OCI-M2 (cell line): ENCODE measurements at regions not wholly inside any gene's neighbourhood (a gene's known extent, or its start where the extent isn't known, plus 50 kb on each side); places are given as distances from the start of the nearest gene placed in this dataset.
"Not testable (repeated sequence)": the region's sequence is repeated elsewhere in the genome, so short reads cannot be mapped to it uniquely, and the experiment has no call there.

Source experiments
- DNase-seq: peaks from one replicate; lab custom pipeline; 2025; ENCODE audit not compliant: unreplicated experiment; lab: John Stamatoyannopoulos, UW

DNA sequence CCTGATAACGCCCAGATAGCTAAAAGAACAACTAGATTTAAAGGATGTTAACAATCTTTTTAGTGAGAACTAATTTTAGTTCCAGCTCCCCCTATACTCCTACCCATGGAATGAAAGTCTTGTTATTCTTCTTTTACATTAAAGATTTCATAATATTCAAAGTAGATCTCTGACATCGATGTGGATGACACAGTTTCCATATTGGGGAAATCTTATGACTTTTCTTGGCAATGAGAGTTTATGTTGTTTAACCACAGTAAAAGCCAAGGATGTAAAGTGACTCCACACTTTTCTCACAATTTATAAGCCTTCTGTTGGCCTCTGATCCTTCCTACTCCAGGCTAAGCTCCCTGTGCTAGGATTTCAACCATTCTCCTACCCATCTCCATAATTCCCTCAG lies 332.6 kb upstream of the KCNMB2 start:
- no peak for DNase-seq

DNA sequence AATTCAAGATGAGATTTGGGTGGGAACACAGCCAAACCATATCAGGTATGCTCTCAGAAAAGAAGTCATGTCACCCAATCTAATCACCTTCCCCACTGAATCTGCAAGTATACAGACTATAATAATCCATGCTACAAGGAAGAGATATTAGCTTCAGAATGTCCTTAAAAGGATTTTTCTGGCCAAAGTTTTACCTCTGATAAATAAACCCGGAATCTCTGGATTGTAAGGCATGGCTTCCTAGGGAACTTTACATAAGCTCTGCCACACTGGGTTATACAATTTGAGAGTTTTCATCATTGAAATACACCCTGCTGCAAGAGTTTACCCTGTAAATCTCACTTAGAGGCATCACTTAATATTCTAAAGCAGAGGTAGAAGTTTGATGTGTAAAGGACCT lies 330.5 kb upstream of the KCNMB2 start:
- DNase-seq = no peak

DNA sequence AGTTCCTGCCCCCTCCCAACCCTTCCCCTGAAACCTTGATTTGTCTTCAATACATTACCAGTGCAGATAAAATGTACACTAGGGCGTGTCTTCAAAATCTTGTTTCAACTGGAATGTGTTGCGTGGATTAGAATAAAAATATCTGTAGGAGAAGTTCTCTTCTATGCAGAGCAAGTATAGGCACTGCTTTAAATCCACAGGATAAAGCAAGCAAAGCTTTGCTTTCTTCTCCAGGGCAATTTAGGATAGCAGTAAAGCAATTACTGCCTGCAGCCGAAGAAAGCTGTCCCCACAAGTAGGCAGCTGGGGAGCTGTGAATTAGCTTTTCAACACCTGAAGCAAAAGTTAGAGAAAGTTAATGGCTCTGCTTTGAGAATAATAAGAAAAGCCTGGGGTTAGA lies 329.7 kb upstream of the KCNMB2 start:
- no peak for DNase-seq

DNA sequence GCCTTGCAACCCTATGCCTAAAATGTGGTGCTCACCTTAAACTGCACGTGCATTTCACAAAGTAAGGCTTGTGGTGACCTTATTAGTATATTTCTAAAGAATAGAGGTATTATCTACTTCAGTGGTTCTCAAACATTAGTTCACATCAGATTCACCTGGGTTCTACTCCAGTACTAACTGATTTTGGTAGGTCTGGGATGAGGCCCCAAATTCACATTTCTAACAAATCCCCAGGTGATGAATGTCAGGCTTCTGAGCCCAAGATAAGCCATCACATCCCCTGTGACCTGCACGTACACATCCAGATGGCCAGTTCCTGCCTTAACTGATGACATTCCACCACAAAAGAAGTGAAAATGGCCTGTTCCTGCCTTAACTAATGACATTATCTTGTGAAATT lies 329.1 kb upstream of the KCNMB2 start:
- DNase-seq = not testable (repeated sequence)

DNA sequence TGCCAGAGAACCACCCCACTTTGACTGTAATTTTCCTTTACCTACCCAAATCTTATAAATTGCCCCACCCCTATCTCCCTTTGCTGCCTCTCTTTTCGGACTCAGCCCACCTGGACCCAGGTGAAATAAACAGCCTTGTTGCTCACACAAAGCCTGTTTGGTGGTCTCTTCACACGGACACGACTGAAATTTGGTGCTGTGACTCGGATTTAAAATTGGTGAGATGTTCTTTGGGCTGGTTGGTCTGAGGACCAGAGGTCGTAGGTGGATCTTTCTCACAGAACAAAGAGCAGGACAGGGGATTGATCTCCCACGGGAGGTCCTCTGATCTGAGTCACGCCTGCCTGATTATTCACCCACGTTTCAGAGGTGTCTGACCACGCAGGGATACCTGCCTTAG lies 328.6 kb upstream of the KCNMB2 start:
- not testable (repeated sequence) for DNase-seq

DNA sequence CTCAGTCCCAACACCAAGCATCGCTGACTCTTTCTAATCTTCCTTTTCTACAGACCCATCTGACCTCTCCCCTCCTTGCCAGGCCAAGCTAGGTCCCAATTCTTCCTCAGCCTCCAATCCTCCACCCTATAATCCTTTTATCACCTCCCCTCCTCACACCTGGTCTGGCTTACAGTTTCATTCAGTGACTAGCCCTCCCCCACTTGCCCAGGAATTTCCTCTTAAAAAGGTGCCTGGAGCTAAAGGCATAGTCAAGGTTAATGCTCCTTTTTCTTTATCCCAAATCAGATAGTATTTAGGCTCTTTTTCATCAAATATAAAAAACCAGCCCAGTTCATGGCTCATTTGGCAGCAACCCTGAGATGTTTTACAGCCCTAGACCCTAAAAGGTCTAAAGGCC lies 327.1 kb upstream of the KCNMB2 start:
- not testable (repeated sequence) for DNase-seq

DNA sequence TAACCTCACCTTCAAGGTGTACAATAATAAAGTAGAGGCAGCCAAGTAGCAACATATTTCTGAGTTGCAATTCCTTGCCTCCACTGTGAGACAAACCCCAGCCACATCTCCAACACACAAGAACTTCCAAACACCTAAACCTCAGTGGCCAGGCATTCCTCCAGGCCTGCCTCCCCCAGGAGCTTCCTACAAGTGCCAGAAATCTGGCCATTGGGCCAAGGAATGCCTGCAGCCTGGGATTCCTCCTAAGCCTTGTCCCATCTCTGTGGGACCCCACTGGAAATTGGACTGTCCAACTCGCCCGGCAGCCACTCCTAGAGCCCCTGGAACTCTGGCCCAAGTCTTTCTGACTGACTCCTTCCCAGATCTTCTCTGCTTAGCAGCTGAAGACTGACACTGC lies 326.6 kb upstream of the KCNMB2 start:
- DNase-seq = not testable (repeated sequence)

DNA sequence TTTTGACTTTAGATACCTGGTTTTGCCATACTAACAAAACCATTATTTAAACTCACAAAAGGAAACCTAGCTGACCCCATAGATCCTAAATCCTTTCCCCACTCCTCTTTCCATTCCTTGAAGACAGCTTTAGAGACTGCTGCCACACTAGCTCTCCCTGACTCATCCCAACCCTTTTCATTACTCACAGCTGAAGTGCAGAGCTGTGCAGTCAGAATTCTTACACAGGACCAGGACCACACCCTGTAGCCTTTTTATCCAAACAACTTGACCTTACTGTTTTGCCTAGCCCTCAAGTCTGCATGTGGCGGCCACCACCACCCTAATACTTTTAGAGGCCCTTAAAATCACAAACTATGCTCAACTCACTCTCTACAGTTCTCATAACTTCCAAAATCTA lies 325.1 kb upstream of the KCNMB2 start:
- not testable (repeated sequence) for DNase-seq

DNA sequence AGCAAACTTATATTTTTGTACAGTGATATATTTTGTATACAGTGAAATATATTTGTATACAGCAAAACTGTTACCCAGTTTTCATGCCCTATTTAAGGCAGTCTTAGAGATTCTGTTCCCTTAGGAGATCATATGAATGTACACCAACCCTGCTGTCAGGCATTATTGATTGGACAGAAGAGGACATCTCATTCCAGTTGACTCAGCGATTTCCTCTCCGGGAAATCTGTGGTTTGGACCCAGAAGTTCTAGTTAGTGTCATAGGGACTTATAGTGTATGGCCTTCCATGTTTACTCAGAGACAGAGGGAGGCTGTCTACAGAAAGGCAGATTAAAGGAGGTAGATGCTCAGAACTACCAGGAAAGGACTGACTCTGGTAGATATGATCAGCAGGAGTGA lies 318.8 kb upstream of the KCNMB2 start:
- DNase-seq = no peak

DNA sequence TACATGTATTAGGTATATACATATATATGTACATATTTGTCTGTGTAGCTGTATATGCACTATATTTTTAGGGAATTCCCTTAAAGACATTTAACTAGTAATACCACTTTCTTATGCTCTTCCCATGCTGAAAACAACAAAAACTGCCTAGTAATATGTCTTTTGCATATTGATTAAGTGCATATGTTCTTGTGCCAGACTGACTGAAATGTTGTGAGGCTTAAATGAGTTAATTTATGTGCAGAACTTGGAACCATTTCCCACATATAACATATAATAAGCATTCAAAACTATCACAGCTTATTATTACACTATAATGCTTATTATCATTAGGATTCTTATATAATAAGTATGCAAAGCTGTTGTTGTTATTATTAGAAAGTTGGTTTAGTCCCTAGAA lies 318.0 kb upstream of the KCNMB2 start:
- no peak for DNase-seq

DNA sequence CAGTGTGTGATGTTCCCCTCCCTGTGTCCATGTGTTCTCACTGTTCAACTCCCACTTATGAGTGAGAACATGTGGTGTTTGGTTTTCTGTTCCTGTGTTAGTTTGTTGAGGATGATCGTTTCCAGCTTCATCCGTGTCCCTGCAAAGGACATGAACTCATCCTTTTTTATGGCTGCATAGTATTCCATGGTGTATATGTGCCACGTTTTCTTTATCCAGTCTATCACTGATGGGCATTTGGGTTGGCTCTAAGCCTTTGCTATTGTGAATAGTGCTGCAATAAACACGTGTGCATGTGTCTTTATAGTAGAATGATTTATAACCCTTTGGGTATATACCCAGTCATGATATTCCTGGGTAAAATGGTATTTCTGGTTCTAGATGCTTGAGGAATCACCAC lies 316.6 kb upstream of the KCNMB2 start:
- not testable (repeated sequence) for DNase-seq

DNA sequence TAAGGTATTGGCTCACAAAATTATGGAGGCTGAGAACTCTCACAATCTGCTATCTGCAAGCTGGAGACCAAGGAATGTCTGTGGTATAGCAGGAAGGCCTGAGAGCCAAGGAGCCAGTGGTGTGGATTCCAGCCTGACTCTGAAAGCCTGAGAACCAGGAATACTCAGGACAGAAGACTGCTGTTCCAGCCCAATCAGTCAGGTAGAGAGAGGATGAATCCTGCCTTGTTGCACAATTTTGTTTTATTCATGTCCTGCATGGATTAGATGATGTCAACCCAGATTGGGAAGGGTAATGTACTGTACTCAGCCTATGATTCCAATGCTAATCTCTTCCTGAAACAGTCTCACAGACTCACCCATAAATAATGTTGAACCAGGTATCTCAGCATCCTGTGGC lies 312.4 kb upstream of the KCNMB2 start:
- DNase-seq = no peak

DNA sequence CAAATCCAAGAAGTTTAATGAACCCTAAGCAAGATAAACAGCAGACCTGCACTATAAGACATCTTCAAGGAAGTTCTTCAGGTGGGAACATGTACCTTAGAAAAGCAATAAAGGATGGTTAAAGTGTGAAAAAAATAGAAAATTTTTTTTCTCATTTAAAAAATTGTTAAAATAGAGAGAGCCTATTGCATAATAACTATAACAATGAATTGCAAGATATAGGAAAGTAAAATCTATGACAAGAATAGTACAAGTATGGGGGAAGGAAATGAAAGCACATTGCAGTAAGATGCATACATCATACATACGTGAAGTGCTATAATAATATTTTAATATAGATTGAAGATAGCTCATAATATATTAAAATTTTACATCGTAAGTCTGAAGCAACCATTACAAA lies 310.1 kb upstream of the KCNMB2 start:
- DNase-seq = no peak

DNA sequence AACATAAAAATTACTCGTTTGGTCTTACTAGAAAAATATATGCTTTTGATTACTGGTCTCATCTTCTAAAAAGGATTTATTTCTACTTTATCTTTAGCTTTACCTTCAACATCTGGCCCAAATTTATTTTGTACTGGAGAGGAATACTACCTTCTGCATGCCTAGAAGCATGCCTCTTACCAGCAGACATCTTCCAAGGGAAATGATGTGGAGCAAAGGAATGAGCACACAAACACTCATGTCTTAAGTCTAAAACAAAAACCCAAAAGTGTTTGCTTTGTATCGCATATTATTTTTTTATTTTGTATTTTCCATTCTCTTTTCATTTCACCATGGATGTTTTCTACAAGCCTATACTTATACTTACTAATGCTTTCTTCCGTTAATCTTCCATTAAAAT lies 304.6 kb upstream of the KCNMB2 start:
- no peak for DNase-seq

DNA sequence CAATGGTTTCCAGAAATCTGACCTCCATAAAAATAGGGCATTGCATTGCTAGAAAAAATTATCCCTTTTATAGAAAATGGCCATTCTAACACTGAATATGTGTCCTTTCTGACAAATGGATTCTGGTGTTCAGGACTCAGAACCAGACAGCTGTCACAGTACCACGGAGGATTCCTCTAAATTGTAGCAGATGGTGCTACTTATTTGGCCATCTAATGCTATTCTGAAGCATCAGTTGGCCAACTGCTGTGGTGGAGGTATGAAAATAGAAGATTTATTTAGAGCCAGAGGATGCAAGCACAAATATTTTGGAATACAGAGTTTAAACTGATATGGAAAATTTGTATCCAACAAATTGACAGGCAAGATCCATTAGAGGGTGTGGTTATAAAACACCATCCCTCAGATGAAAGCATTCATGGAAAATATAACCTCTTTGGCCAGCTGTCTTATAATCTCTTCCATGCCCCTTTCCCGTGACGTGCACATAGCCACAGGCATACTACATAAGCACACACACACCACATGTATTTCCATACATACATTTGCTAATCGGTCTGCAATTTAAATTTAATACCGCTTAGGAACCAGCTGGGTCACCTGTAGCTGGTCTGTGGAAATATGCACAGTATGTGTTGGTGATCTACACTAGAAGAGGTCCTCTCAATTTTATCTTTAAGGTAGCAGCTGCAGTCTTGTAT lies 302.7 kb upstream of the KCNMB2 start:
- no peak for DNase-seq

DNA sequence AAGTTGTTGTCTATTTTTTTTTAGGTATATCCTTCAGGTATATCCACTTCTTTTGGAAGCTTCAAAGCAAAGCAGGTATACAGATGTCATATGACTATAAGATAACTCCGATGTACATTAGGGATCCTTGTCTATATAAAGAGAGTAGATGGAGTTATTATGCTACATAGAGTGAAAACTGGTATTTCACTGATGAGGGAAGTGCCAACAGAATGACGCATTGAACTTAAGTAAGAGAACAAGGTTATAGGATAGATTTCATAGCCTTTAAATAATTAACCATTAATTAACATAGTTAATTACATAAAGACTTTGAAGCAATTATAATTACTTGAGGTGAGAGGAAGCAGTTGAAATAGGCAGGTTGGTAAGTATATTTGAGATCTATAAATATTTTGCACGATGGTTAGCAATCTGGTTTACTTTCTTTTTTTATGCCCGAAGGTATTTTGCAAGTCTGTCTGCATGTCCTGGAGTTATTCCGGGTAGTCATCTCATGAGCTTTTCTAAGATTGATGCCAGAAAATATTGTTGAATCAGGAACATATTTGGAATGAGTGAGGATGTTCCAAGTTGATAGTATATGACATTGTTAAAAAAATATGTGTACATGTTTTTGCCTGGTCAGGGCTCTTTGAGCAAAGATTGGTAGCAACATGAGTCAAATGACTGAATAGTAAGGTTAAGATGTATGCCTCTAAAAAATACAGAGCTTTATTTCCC lies 299.5 kb upstream of the KCNMB2 start:
- no peak for DNase-seq

DNA sequence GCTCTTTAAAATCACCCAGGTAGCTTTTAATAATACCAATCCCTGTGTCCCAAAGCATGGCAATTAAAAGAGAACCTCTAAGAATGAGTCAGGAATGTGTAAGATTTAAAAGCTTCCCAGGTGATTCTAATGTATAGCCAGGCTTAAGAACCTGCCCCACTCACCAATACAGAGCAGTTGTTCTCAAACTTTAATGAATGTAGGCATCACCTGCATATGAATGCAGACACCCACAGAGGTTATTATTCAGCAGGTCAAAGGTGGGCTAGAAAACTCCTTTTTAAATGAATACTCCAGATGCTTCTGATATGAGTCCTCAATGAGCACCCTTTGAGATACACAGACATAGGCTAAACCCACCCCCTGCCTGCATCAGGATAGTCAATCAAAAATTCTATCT lies 298.1 kb upstream of the KCNMB2 start:
- DNase-seq = no peak

DNA sequence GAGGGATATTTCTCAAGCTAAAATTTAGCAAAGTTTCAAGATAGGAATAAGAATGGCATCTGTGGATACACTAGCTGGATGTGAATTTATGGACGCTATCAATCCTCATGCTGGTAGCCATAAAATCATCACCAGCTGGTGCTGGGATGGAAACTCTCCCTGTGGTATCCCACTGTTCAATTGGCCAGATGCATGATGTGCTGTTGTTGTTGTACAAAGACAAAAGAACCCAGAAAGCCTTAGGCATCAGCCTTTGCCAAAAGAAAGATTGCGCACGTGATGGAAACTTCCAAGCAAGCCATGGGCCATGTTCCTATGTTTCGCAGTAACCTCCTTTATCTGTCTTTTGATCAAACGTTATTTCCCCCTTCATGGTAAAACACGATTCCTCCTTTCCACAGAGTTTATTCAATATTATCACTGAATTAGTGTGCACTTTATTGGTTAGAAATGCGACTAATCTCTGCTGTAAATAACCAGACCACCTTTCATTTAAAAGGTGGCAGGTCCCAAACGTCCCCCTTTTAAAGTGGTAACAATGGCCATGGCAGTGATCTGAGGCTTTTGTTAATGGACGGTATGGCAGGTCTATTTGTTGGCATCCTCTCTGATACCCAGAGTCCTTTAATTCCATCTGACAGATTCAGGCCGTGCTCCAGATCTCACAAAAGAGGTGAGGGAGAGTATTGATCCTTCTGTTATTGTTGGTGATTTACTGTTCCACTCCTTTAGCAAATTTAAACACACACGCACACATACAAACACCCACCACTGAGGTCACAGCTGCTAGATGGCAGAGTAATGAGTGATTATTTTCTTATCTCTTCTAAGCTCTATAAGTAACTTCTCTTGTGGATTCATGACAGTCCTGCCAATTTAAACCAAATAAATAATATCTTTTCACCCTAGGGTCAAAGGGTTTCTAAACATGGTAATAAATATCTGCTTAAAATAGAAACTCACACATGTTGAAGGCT lies 291.2 kb upstream of the KCNMB2 start:
- no peak for DNase-seq

DNA sequence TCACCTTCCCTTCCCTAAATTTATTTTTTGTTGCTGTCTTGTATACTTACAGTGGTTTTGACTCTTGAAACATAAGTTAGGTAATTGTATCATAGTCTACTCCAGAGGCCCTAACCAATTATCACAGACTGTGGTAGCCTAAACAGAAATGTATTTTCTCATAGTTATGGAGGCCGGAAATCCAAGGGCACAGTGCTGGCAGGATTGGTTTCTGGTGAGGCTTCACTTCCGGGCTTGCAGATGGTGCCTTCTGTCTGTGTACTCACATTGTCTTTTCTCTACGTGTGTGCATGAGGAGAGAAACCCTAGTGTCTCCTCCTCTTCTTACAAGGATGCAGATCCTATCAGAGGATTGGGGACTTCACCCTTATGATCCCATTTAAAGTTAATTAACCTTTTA lies 290.2 kb upstream of the KCNMB2 start:
- DNase-seq = no peak

DNA sequence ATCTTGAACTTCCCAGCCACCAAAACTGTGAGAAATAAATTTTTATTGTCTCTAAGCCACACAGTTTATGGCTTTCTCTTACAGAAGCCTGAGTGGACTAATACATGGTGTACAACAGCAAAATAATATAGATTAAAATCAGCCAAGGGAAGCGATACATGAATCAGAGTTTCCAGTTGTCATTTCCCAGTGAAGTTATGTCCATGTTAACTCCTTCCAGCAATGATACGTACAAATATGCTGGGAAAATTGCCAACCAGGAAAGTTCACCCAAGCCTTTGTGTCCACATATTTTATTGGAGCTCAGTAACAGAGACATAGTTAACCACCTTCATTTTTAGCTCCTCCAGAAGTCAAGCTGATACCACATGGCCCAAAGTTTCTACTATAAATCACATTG lies 280.9 kb upstream of the KCNMB2 start:
- DNase-seq = no peak

DNA sequence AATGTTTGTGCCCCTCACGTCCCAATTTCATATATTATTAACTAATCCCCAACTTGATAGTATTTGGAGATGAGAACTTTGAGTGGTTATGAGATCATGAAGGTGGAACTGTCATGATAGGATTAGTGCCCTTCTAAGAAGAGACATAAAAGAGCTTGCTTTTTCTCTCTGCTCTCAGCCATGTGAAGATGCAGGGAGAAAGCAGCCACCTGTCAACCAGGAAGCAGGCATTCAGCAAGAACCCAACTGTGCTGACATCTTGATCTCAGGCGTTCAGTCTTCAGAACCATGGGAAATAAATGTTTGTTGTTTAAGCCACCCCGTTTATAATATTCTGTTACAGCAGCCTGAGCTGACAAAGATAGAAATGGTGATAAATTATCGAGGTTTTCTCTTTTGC lies 278.7 kb upstream of the KCNMB2 start:
- DNase-seq = no peak

DNA sequence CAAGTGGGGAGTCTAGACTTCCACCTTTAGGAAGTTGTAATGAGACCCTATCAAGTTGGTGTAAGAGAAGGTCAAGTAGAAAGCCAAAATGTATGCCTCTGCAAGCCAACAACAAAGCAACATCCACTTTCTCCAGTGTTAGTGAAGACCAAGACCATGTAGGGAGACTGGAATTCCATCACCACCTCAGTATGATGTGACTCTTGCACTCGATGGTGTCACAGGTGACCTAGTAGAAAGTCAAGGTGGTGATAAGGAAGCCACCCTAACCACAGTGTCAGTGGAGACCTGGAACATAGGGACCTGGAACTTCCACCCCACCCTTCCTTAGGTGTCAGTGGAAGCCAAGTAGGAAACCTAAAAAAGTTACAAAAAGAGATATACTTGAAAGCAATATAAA lies 278.1 kb upstream of the KCNMB2 start:
- no peak for DNase-seq
